Uterus (tissue), 2 donors: ENCODE measurements at regions not wholly inside any gene's neighbourhood (a gene's known extent, or its start where the extent isn't known, plus 50 kb on each side); places are given as distances from the start of the nearest gene placed in this dataset.

ENCODE experiments used
- POLR2A ChIP-seq, 2 donors: fragments of 450-650 bp; IDR thresholded peaks; one replicate each; pipeline ENCODE4 v1.6.1; 2016; ENCODE audit warnings: antibody characterized with exemption in 2 of 2, mild to moderate bottlenecking in 1 of 2, moderate library complexity in 1 of 2
- TF ChIP-seq, protein P1 (sequence below), 4 experiments: fragments of 200-600 bp in 2 of 4; fragments of 450-650 bp in 2 of 4; sonication (generic) in 2 of 4; IDR thresholded peaks; one replicate each; pipeline ENCODE4 v1.5.1; 2016 to 2019; ENCODE audit warnings: antibody characterized with exemption in 4 of 4, mild to moderate bottlenecking in 2 of 4, moderate library complexity in 1 of 4

DNA sequence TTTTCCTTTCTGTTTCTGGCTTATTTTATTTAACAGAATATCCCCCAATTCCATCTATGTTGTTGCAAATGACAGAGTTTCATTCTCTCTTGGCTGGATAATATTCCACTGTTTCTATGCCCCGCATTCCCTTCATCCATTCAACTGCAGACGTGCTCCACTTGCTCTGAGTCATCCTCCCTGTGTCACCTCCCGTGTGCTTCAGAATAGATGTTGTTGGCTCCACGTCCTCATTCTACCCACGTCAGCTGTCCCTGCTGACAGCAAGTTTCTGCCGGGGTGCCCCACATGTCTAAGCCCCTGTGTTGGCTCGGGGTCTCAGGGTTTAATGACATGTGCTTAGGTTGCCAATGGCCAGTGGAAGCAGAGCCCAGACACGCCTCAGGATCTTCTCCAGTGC is 1041.0 kb downstream of the UQCRFS1 start:
- TF ChIP-seq, protein P1, sequence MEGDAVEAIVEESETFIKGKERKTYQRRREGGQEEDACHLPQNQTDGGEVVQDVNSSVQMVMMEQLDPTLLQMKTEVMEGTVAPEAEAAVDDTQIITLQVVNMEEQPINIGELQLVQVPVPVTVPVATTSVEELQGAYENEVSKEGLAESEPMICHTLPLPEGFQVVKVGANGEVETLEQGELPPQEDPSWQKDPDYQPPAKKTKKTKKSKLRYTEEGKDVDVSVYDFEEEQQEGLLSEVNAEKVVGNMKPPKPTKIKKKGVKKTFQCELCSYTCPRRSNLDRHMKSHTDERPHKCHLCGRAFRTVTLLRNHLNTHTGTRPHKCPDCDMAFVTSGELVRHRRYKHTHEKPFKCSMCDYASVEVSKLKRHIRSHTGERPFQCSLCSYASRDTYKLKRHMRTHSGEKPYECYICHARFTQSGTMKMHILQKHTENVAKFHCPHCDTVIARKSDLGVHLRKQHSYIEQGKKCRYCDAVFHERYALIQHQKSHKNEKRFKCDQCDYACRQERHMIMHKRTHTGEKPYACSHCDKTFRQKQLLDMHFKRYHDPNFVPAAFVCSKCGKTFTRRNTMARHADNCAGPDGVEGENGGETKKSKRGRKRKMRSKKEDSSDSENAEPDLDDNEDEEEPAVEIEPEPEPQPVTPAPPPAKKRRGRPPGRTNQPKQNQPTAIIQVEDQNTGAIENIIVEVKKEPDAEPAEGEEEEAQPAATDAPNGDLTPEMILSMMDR (IDR thresholded peaks at IDR 0.05): no peak
- no peak for TF ChIP-seq POLR2A (IDR thresholded peaks at IDR 0.05)
